HepG2 (cell line): ENCODE measurements at regions not wholly inside any gene's neighbourhood (a gene's known extent, or its start where the extent isn't known, plus 50 kb on each side); places are given as distances from the start of the nearest gene placed in this dataset.

Source experiments
- ATAC-seq: fragments of 200-7000 bp; cut with Tn5 transposase; 3 replicates; pipeline ENCODE4 v1.9.1; 2020; ENCODE audit warnings: mild to moderate bottlenecking, moderate library complexity
- BruUV-seq: library from RNA; stranded (reverse); fragments of 400-500 nt; replicated peaks from 2 replicates; lab custom pipeline; 2021; lab: Mats Ljungman, UMichigan
- CTCF ChIA-PET: fragments of 300-600 bp; formaldehyde crosslinking; extraction: SDS; loops from one replicate; lab custom pipeline; 2021; ENCODE audit warnings: low total read pairs, inconsistent platforms, low intra/inter-chr PET ratio; lab: Yijun Ruan, JAX
- POLR2A ChIA-PET: fragments of 350-600 bp; sonication (Branson Sonifier 250); formaldehyde crosslinking; loops from one replicate; lab custom pipeline; 2020; ENCODE audit warnings: antibody characterized with exemption, inconsistent platforms; lab: Yijun Ruan, JAX
- DNase-seq: peaks from one replicate; pipeline ENCODE4 v3.0.0-alpha.2; 2015; ENCODE audit warnings: low spot score
- FAIRE-seq: peaks from 3 replicates; lab custom pipeline; 2011; peaks lifted over from hg19 to GRCh38; lab: Jason Lieb, UNC
- H2AFZ ChIP-seq: one replicate; pipeline ENCODE4 v1.6.1; 2011; ENCODE audit warnings: low read length, inconsistent platforms
- H3K27ac ChIP-seq: fragments of 300-600 bp; 3 replicates; pipeline ENCODE4 v1.8.0; 2011; ENCODE audit warnings: mixed run types, mild to moderate bottlenecking, mixed read lengths, low read length, inconsistent platforms; ENCODE audit not compliant: insufficient read depth; ENCODE audit errors: extremely low read length
- H3K27me3 ChIP-seq, 2 experiments: fragments of 200-600 bp in 1 of 2; 2 replicates in 1 of 2; 3 replicates in 1 of 2; pipeline versions ENCODE4 v1.6.0 to v1.8.0; 2011; ENCODE audit warnings: low read length in 2 of 2, mild to moderate bottlenecking in 2 of 2, moderate library complexity in 2 of 2, inconsistent platforms in 1 of 2; ENCODE audit not compliant: insufficient read depth in 2 of 2, control insufficient read depth in 1 of 2
- H3K36me3 ChIP-seq, 2 experiments: fragments of 200-600 bp in 1 of 2; replicated peaks in 1 of 2; 2 replicates in 1 of 2; 3 replicates in 1 of 2; pipeline versions ENCODE4 v1.5.1 to v1.8.0; 2011; ENCODE audit warnings: low read length in 2 of 2, inconsistent platforms in 1 of 2; ENCODE audit not compliant: insufficient read depth in 2 of 2, control insufficient read depth in 1 of 2
- H3K4me1 ChIP-seq: 2 replicates; pipeline ENCODE4 v1.5.1; 2012; ENCODE audit warnings: low read length, inconsistent platforms; ENCODE audit not compliant: insufficient read depth
- H3K4me2 ChIP-seq: 2 replicates; pipeline ENCODE4 v1.6.0; 2011; ENCODE audit warnings: low read depth, low read length, inconsistent platforms
- H3K4me3 ChIP-seq, 3 experiments: fragments of 200-600 bp in 1 of 3; sonication (generic), shearing (Covaris generic) in 1 of 3; replicated peaks in 1 of 3; 2 replicates each; pipeline ENCODE4 v1.5.1; 2011 to 2016; ENCODE audit warnings: low read length in 3 of 3, inconsistent platforms in 2 of 3, low read depth in 2 of 3, mild to moderate bottlenecking in 2 of 3, control low read depth in 1 of 3, mixed read lengths in 1 of 3; ENCODE audit not compliant: insufficient read depth in 1 of 3
- H3K79me2 ChIP-seq: one replicate; pipeline ENCODE4 v1.6.1; 2011; ENCODE audit warnings: low read length, inconsistent platforms; ENCODE audit not compliant: insufficient read depth
- H3K9ac ChIP-seq: 2 replicates; pipeline ENCODE4 v1.6.0; 2011; ENCODE audit warnings: mild to moderate bottlenecking, low read depth, low read length, inconsistent platforms; ENCODE audit not compliant: insufficient read depth
- H3K9me3 ChIP-seq: 2 replicates; pipeline ENCODE4 v1.5.1; 2012; ENCODE audit warnings: mild to moderate bottlenecking, low read length
- H4K20me1 ChIP-seq: 2 replicates; pipeline ENCODE4 v1.6.0; 2011; ENCODE audit warnings: inconsistent platforms, mild to moderate bottlenecking, low read length, moderate library complexity; ENCODE audit not compliant: insufficient read depth
- CBX1 ChIP-seq: IDR thresholded peaks from one replicate; pipeline ENCODE4 v1.6.1; 2016; ENCODE audit warnings: antibody characterized with exemption, low read depth
- CBX5 ChIP-seq: sonication (generic); formaldehyde crosslinking; IDR thresholded peaks from 2 replicates; pipeline ENCODE4 v1.4.0; 2020; ENCODE audit warnings: missing genetic modification reagents, borderline replicate concordance
- HNRNPLL ChIP-seq: fragments of 200-400 bp; formaldehyde crosslinking; IDR thresholded peaks from 2 replicates; pipeline ENCODE4 v1.6.1; 2017; ENCODE audit warnings: mild to moderate bottlenecking, low read depth, low read length; ENCODE audit not compliant: poor library complexity, severe bottlenecking
- JDP2 ChIP-seq: sonication (generic); formaldehyde crosslinking; IDR thresholded peaks from 2 replicates; pipeline ENCODE4 v1.8.1; 2022; ENCODE audit warnings: missing genetic modification reagents, borderline replicate concordance
- MYNN ChIP-seq: sonication (generic); formaldehyde crosslinking; IDR thresholded peaks from 2 replicates; pipeline ENCODE4 v1.4.0; 2020; ENCODE audit warnings: mild to moderate bottlenecking, low read depth, missing genetic modification reagents
- NAIF1 ChIP-seq: sonication (generic); formaldehyde crosslinking; IDR thresholded peaks from 2 replicates; pipeline ENCODE4 v1.5.0; 2020; ENCODE audit warnings: mild to moderate bottlenecking, missing genetic modification reagents, borderline replicate concordance
- NFYB ChIP-seq: sonication (generic); formaldehyde crosslinking; IDR thresholded peaks from 2 replicates; pipeline ENCODE4 v1.4.0; 2020; ENCODE audit warnings: missing genetic modification reagents
- XBP1 ChIP-seq: sonication (generic); formaldehyde crosslinking; IDR thresholded peaks from 2 replicates; pipeline ENCODE4 v1.5.0; 2020; ENCODE audit warnings: missing genetic modification reagents
- ZFAT ChIP-seq: sonication (generic); formaldehyde crosslinking; conservative IDR thresholded peaks from 2 replicates; pipeline ENCODE4 v1.8.1; 2023; ENCODE audit warnings: missing genetic modification reagents, inconsistent platforms
- ZIK1 ChIP-seq: sonication (generic); formaldehyde crosslinking; IDR thresholded peaks from 2 replicates; pipeline ENCODE4 v1.5.0; 2020; ENCODE audit warnings: mild to moderate bottlenecking, low read depth, missing genetic modification reagents, borderline replicate concordance
- ZNF101 ChIP-seq: sonication (generic); formaldehyde crosslinking; IDR thresholded peaks from 2 replicates; pipeline ENCODE4 v1.4.0; 2020; ENCODE audit warnings: mild to moderate bottlenecking, low read depth, missing genetic modification reagents, borderline replicate concordance
- ZNF33A ChIP-seq: sonication (generic); formaldehyde crosslinking; IDR thresholded peaks from 2 replicates; pipeline ENCODE4 v1.5.1; 2020; ENCODE audit warnings: missing genetic modification reagents, mild to moderate bottlenecking, moderate library complexity, borderline replicate concordance
- ZNF598 ChIP-seq: sonication (generic); formaldehyde crosslinking; IDR thresholded peaks from 2 replicates; pipeline ENCODE4 v1.5.1; 2020; ENCODE audit warnings: mild to moderate bottlenecking, missing genetic modification reagents, borderline replicate concordance
- ZNF607 ChIP-seq: sonication (generic); formaldehyde crosslinking; IDR thresholded peaks from 2 replicates; pipeline ENCODE4 v1.5.1; 2020; ENCODE audit warnings: missing genetic modification reagents, mild to moderate bottlenecking, borderline replicate concordance
- ZNF776 ChIP-seq: sonication (generic); formaldehyde crosslinking; IDR thresholded peaks from 2 replicates; pipeline ENCODE4 v1.4.0; 2020; ENCODE audit warnings: mild to moderate bottlenecking, missing genetic modification reagents
- ZSCAN25 ChIP-seq: sonication (generic); formaldehyde crosslinking; IDR thresholded peaks from 2 replicates; pipeline ENCODE4 v1.8.0; 2022; ENCODE audit warnings: mild to moderate bottlenecking, missing genetic modification reagents
- WGBS: methylation state at CpG from one replicate; pipeline ENCODE4 v1.1.6; 2017; ENCODE audit warnings: low lambda C conversion rate; 5-methylcytosine and 5-hydroxymethylcytosine counted together
- in situ Hi-C: cut with HindIII; loops from 2 replicates; pipeline ENCODE4 v1.10.0; 2017; ENCODE audit warnings: low pct_unique_long_range_greater_than_20kb; ENCODE audit not compliant: extremely low pct_ligation_motif_present
- intact Hi-C: fragments of 100-400 bp; cut with micrococcal nuclease; formaldehyde crosslinking; loops from one replicate; pipeline ENCODE4 v1.10.0; 2022; ENCODE audit not compliant: unreplicated experiment
- TF ChIP-seq, protein P1 (sequence below): sonication (generic); formaldehyde crosslinking; IDR thresholded peaks from 2 replicates; pipeline ENCODE4 v1.4.0; 2020; ENCODE audit warnings: missing genetic modification reagents

DNA sequence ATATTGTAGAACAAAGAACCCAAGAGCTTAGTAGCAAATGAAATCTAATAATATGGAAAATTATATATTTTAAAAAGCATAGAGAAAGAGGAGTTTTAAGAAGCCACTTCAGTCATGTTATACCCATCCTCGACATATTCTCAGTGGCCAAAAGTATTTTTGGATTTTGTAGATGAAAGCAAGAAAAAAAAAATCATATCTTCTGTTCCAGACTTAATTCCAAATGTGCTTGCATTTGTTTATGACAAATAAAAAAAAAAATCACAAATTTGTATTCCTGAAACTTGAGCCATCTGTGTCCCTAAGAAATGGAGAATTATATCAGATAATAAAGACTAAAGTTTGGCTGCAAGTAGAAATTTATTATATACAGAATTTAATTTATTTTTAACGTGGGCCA lies 1482.4 kb upstream of the PABPC4L start:
- BruUV-seq, result no TSS peak
- no peak for DNase-seq
- WGBS, result 0% methylated on average over 2 of the region's 2 CpGs
- Histone ChIP-seq H3K4me2 (no peak overlapping the region), H3K4me1 (no peaks in the 10 kb centered on the region), H3K36me3 (no peaks in the 10 kb centered on the region), H3K27ac (no peak overlapping the region), H2AFZ (no peak overlapping the region), H3K79me2 (no peaks in the 10 kb centered on the region), H3K9me3 (no peaks in the 10 kb centered on the region), H3K27me3 (no peaks in the 10 kb centered on the region), H3K9ac (no peak overlapping the region), H4K20me1 (no peaks in the 10 kb centered on the region), H3K4me3 (no peak overlapping the region)
- CTCF ChIA-PET, result no interaction called here
- in situ Hi-C loops (no loop called here), intact Hi-C loops (no loop called here)
- TF ChIP-seq ZNF776 (CRISPR knock-in tag) (no peak), XBP1 (CRISPR knock-in tag) (no peak), HNRNPLL (no peak), NFYB (CRISPR knock-in tag) (no peak), ZNF33A (CRISPR knock-in tag) (no peak), ZNF607 (CRISPR knock-in tag) (no peak), JDP2 (CRISPR knock-in tag) (no peak), CBX5 (CRISPR knock-in tag) (no peak), ZNF101 (CRISPR knock-in tag) (no peak), CBX1 (no peak), MYNN (CRISPR knock-in tag) (no peak), ZFAT (CRISPR knock-in tag) (no peak), ZIK1 (CRISPR knock-in tag) (no peak), ZNF598 (CRISPR knock-in tag) (no peak), NAIF1 (no peak), ZSCAN25 (CRISPR knock-in tag) (no peak)
- TF ChIP-seq, protein P1, sequence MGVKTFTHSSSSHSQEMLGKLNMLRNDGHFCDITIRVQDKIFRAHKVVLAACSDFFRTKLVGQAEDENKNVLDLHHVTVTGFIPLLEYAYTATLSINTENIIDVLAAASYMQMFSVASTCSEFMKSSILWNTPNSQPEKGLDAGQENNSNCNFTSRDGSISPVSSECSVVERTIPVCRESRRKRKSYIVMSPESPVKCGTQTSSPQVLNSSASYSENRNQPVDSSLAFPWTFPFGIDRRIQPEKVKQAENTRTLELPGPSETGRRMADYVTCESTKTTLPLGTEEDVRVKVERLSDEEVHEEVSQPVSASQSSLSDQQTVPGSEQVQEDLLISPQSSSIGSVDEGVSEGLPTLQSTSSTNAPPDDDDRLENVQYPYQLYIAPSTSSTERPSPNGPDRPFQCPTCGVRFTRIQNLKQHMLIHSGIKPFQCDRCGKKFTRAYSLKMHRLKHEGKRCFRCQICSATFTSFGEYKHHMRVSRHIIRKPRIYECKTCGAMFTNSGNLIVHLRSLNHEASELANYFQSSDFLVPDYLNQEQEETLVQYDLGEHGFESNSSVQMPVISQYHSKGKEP (CRISPR knock-in tag), result no peak
- ATAC-seq, result no peak
- FAIRE-seq, result no peak
- POLR2A ChIA-PET, result no interaction called here
